Tibial artery (tissue), 4 donors: ENCODE measurements at regions not wholly inside any gene's neighbourhood (a gene's known extent, or its start where the extent isn't known, plus 50 kb on each side); places are given as distances from the start of the nearest gene placed in this dataset.
A peak's percentile ranks its signal among the peaks of the same experiment; 100 is the strongest.

Experiments
- DNase-seq, 2 donors: peaks; one replicate each; pipeline ENCODE4 v3.0.0-alpha.2; 2019
- H3K27ac ChIP-seq, 2 donors: fragments of 200-600 bp; sonication (generic) in 1 of 2; 1 replicate in 1 of 2; 2 replicates in 1 of 2; pipeline ENCODE4 v1.5.1; 2018 to 2019; ENCODE audit warnings: mild to moderate bottlenecking in 1 of 2
- H3K27me3 ChIP-seq, 2 donors: fragments of 200-600 bp; sonication (generic) in 1 of 2; one replicate each; pipeline versions ENCODE4 v1.5.1 to v1.6.0; 2016 to 2019
- H3K36me3 ChIP-seq, 3 donors: fragments of 200-600 bp; sonication (generic) in 2 of 3; one replicate each; pipeline ENCODE4 v1.5.1; 2016 to 2019; ENCODE audit warnings: mild to moderate bottlenecking in 2 of 3
- H3K4me1 ChIP-seq, 4 donors: fragments of 200-600 bp; sonication (generic) in 2 of 4; 1 replicate in 3 of 4; 2 replicates in 1 of 4; pipeline ENCODE4 v1.5.1; 2016 to 2019
- H3K4me3 ChIP-seq, 2 donors: fragments of 200-600 bp; sonication (generic) in 1 of 2; 1 replicate in 1 of 2; 2 replicates in 1 of 2; pipeline ENCODE4 v1.5.1; 2018 to 2019; ENCODE audit warnings: mild to moderate bottlenecking in 2 of 2
- H3K9me3 ChIP-seq, 3 donors: fragments of 200-600 bp; sonication (generic) in 1 of 3; one replicate each; pipeline ENCODE4 v1.5.1; 2016 to 2019
- intact Hi-C: fragments of 100-400 bp; cut with DNase I; formaldehyde crosslinking; loops from one replicate; pipeline ENCODE4 v1.15.0; 2023; ENCODE audit warnings: low total_unique reads
- TF ChIP-seq, protein P1 (sequence below), 2 experiments: fragments of 200-600 bp in 1 of 2; fragments of 450-650 bp in 1 of 2; IDR thresholded peaks; one replicate each; pipeline ENCODE4 v1.5.1; 2017 to 2019; ENCODE audit warnings: antibody characterized with exemption in 2 of 2, mild to moderate bottlenecking in 1 of 2, moderate library complexity in 1 of 2

DNA sequence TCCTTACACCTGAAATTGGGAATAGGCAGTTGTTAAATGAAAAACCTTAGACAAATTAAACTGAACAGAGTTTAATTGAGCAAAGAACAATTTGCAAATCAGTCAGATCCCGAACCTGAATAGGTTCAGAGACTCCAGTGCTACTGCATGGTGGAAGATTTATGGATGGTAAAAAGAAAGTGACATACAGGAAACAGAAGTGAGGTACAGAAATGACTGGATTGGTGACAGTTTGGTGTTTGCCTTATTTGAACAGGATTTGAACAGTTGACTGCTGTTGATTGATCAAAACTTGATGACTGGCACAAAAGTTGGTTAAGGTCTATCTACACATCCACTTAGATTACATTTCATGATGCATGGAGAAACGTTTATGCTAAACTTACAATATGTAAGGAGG is 248.8 kb downstream of the HNMT start:
- H3K4me3 ChIP-seq: no peak overlapping the region
- H3K27ac ChIP-seq: no peak overlapping the region
- H3K4me1 ChIP-seq: peaks cover 0 to 7% (median 3%) of the 10 kb centered on the region in 4 donors
- H3K36me3 ChIP-seq: no peaks in the 10 kb centered on the region
- no peaks in the 10 kb centered on the region for H3K27me3 ChIP-seq
- intact Hi-C loops: no loop called here
- no peaks in the 10 kb centered on the region for H3K9me3 ChIP-seq
- no peak for DNase-seq
- TF ChIP-seq, protein P1, sequence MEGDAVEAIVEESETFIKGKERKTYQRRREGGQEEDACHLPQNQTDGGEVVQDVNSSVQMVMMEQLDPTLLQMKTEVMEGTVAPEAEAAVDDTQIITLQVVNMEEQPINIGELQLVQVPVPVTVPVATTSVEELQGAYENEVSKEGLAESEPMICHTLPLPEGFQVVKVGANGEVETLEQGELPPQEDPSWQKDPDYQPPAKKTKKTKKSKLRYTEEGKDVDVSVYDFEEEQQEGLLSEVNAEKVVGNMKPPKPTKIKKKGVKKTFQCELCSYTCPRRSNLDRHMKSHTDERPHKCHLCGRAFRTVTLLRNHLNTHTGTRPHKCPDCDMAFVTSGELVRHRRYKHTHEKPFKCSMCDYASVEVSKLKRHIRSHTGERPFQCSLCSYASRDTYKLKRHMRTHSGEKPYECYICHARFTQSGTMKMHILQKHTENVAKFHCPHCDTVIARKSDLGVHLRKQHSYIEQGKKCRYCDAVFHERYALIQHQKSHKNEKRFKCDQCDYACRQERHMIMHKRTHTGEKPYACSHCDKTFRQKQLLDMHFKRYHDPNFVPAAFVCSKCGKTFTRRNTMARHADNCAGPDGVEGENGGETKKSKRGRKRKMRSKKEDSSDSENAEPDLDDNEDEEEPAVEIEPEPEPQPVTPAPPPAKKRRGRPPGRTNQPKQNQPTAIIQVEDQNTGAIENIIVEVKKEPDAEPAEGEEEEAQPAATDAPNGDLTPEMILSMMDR (IDR thresholded peaks at IDR 0.05): no peak

DNA sequence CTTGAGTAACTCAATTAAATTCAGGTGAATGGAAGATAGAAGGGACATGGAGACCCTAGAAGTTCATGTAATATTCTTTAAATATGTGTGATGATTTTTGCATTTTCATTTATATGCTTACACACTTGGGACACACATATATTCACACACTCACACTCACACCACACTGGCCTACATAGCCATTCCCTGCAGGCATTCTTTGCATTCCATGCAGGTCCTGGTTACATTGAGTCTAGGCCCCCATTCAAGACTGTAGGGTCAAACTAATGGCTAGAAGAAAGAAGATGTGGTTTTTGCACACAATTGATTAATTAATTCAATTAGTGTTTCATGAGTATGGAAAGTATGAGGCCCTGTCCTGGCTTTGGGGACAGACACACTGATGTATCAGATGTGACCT is 249.4 kb downstream of the HNMT start:
- H3K4me1 ChIP-seq: peaks cover 0 to 12% (median 5%) of the 10 kb centered on the region in 4 donors
- H3K27me3 ChIP-seq: no peaks in the 10 kb centered on the region
- intact Hi-C loops: no loop called here
- no peak overlapping the region for H3K27ac ChIP-seq
- no peak overlapping the region for H3K4me3 ChIP-seq
- H3K36me3 ChIP-seq: no peaks in the 10 kb centered on the region
- DNase-seq: no peak
- TF ChIP-seq, protein P1 (IDR thresholded peaks at IDR 0.05): no peak
- no peaks in the 10 kb centered on the region for H3K9me3 ChIP-seq

DNA sequence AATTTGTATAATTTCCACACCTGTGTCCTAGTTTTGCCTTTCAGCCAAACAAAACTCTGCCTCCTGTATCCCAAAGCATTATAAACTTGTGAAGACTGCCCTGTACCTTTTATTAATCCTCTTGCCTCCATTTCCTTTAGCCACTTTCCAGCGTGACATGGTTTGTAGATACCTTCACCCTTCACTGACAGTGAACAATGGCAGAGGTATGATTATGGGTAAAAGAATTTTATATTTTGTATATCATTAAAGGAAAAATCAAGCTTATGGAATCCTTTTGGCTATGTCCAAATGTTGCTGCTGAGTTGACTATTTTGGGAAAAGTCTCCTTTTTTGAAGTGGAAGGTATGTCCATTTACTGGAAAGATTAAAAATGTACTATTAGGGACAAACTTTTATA is 251.7 kb downstream of the HNMT start:
- Histone ChIP-seq H3K36me3 (no peaks in the 10 kb centered on the region), H3K27ac (no peak overlapping the region), H3K4me1 (peaks cover 0 to 25% (median 7%) of the 10 kb centered on the region in 4 donors), H3K4me3 (no peak overlapping the region), H3K9me3 (no peaks in the 10 kb centered on the region), H3K27me3 (no peaks in the 10 kb centered on the region)
- no peak for DNase-seq
- intact Hi-C loops: no loop called here
- TF ChIP-seq, protein P1 (IDR thresholded peaks at IDR 0.05): no peak

DNA sequence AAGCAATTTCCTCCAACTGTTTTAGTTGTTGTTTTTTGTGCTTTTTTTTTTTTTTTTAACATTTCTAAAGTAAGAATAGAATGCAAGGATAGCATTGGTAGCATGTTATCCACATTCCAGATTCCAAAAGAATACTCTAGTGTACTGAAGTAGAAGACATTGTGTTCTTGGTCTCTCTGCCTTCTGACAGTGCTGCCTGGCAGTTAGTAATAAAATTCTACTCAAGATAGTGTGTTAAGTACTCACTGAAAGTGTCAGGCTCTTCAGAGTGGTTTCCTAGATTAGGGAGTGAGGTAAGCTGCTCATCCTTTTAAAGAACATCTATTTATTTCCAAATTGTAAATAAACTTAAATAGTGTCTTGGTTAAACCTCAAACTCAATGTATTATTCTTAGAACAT is 253.7 kb downstream of the HNMT start:
- Histone ChIP-seq H3K27me3 (no peaks in the 10 kb centered on the region), H3K4me3 (no peak overlapping the region), H3K4me1 (peaks cover 0 to 25% (median 7%) of the 10 kb centered on the region in 4 donors), H3K9me3 (no peaks in the 10 kb centered on the region), H3K36me3 (no peaks in the 10 kb centered on the region), H3K27ac (peak overlapping the region in 1 of 2 donors; percentile 28)
- no peak for DNase-seq
- TF ChIP-seq, protein P1 (IDR thresholded peaks at IDR 0.05): no peak
- intact Hi-C loops: no loop called here

DNA sequence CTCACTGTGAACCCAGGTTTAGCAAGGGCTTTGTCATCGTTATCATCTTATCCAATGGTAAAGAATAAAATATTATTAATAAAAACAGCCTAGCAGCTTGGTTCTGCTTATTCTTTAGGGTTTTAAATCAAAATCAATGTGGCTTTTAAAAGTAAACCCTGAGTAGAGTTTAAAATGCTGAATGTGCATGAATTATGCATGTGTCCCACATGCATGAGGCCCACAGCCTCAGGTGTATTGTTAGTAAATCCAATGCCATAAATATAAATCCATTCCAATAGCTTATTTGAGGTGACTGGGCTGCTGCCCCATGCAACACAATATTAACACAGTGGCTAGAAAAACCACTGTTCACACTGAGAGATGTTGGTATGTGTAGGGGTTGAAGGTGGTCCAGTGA is 254.1 kb downstream of the HNMT start:
- intact Hi-C loops: no loop called here

More for the DNA sequence above, 254.1 kb downstream of the HNMT start:
- no peaks in the 10 kb centered on the region for H3K27me3 ChIP-seq
- no peaks in the 10 kb centered on the region for H3K9me3 ChIP-seq
- H3K4me3 ChIP-seq: no peak overlapping the region
- DNase-seq: no peak
- no peaks in the 10 kb centered on the region for H3K36me3 ChIP-seq
- H3K27ac ChIP-seq: peak overlapping the region in 1 of 2 donors; percentile 28
- TF ChIP-seq, protein P1 (IDR thresholded peaks at IDR 0.05): no peak
- H3K4me1 ChIP-seq: peaks cover 0 to 25% (median 7%) of the 10 kb centered on the region in 4 donors
